ENCODE measurements at regions not wholly inside any gene's neighbourhood (a gene's known extent, or its start where the extent isn't known, plus 50 kb on each side); places are given as distances from the start of the nearest gene placed in this dataset.

DNA sequence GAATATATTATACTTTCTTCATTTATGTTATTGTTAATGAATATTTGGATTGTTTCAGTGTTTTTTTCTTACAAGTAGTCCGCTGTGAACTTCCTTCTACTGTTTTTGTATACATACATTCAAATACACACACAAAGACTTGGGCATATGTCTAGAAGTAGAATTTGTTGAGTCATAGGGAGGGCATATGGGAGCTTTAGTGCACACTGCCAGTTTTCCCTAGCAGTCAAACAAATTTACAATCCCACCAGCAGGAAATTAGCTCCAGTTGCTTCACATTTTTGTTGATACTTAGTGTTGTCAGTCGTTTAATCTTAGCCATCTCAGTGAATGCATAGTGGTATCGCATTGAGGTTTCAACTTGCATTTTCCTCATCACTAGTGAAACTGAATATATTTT, 492.3 kb downstream of the DIPK2A start:
- no peak overlapping the region for H3K9ac ChIP-seq (ENCODE audit: control insufficient read depth, extremely low read depth, insufficient read depth, low read length)
- no peaks in the 10 kb centered on the region for H3K9me3 ChIP-seq (ENCODE audit: control insufficient read depth, low read depth, low read length)
- H3K4me2 ChIP-seq (ENCODE audit: control insufficient read depth, extremely low read depth, insufficient read depth, low read depth, low read length) = no peak overlapping the region
- H3K4me1 ChIP-seq (ENCODE audit: control insufficient read depth, extremely low read depth, insufficient read depth, low read length) = no peaks in the 10 kb centered on the region
- no peak for FAIRE-seq
- no peak for DNase-seq (ENCODE audit: low read depth, low spot score)
- H3K27me3 ChIP-seq (ENCODE audit: control insufficient read depth, extremely low read depth, insufficient read depth, low read length) = no peaks in the 10 kb centered on the region
- no peak overlapping the region for H3K4me3 ChIP-seq (ENCODE audit: control insufficient read depth in 2 of 3, extremely low read depth in 1 of 3, insufficient read depth in 2 of 3, low read depth in 1 of 3, low read length in 3 of 3)
- H4K20me1 ChIP-seq (ENCODE audit: control insufficient read depth, extremely low read depth, insufficient read depth, low read length) = no peaks in the 10 kb centered on the region
- no peaks in the 10 kb centered on the region for H3K79me2 ChIP-seq (ENCODE audit: control insufficient read depth, insufficient read depth, low read length)
- no peak overlapping the region for H3K27ac ChIP-seq (ENCODE audit: control insufficient read depth, insufficient read depth, low read length)
- no peaks in the 10 kb centered on the region for H3K9me1 ChIP-seq (ENCODE audit: control insufficient read depth, extremely low read depth, insufficient read depth, low read length)
- no peak overlapping the region for H2AFZ ChIP-seq (ENCODE audit: control insufficient read depth, low read length)
- no peaks in the 10 kb centered on the region for H3K36me3 ChIP-seq (ENCODE audit: control insufficient read depth in 2 of 2, extremely low read depth in 1 of 2, insufficient read depth in 2 of 2, low read length in 2 of 2)
- dilution Hi-C loops (cut with MboI; ENCODE audit: extremely low pct_ligation_motif_present, low sequenced_read_pairs) = no loop called here
- TF ChIP-seq, protein P1, sequence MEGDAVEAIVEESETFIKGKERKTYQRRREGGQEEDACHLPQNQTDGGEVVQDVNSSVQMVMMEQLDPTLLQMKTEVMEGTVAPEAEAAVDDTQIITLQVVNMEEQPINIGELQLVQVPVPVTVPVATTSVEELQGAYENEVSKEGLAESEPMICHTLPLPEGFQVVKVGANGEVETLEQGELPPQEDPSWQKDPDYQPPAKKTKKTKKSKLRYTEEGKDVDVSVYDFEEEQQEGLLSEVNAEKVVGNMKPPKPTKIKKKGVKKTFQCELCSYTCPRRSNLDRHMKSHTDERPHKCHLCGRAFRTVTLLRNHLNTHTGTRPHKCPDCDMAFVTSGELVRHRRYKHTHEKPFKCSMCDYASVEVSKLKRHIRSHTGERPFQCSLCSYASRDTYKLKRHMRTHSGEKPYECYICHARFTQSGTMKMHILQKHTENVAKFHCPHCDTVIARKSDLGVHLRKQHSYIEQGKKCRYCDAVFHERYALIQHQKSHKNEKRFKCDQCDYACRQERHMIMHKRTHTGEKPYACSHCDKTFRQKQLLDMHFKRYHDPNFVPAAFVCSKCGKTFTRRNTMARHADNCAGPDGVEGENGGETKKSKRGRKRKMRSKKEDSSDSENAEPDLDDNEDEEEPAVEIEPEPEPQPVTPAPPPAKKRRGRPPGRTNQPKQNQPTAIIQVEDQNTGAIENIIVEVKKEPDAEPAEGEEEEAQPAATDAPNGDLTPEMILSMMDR (optimal IDR thresholded peaks at IDR 0.05 in 1 of 3, IDR thresholded peaks at IDR 0.05 in 1 of 3, conservative IDR thresholded peaks at IDR 0.05 in 1 of 3; ENCODE audit: extremely low read depth in 1 of 3, insufficient read depth in 2 of 3, low read length in 3 of 3) = no peak
- no peak for TF ChIP-seq EZH2 (IDR thresholded peaks at IDR 0.05; ENCODE audit: low read length)

- no peak overlapping the region for H2AFZ ChIP-seq (ENCODE audit: control insufficient read depth, low read length)
- dilution Hi-C loops (cut with MboI; ENCODE audit: extremely low pct_ligation_motif_present, low sequenced_read_pairs) = no loop called here
- no peaks in the 10 kb centered on the region for H4K20me1 ChIP-seq (ENCODE audit: control insufficient read depth, extremely low read depth, insufficient read depth, low read length)
- no peaks in the 10 kb centered on the region for H3K79me2 ChIP-seq (ENCODE audit: control insufficient read depth, insufficient read depth, low read length)
- no peak for TF ChIP-seq EZH2 (IDR thresholded peaks at IDR 0.05; ENCODE audit: low read length)
- TF ChIP-seq, protein P1 (optimal IDR thresholded peaks at IDR 0.05 in 1 of 3, IDR thresholded peaks at IDR 0.05 in 1 of 3, conservative IDR thresholded peaks at IDR 0.05 in 1 of 3; ENCODE audit: extremely low read depth in 1 of 3, insufficient read depth in 2 of 3, low read length in 3 of 3) = no peak
- FAIRE-seq = no peak
- H3K27me3 ChIP-seq (ENCODE audit: control insufficient read depth, extremely low read depth, insufficient read depth, low read length) = no peaks in the 10 kb centered on the region
- H3K27ac ChIP-seq (ENCODE audit: control insufficient read depth, insufficient read depth, low read length) = no peak overlapping the region
- H3K9ac ChIP-seq (ENCODE audit: control insufficient read depth, extremely low read depth, insufficient read depth, low read length) = no peak overlapping the region
- H3K9me1 ChIP-seq (ENCODE audit: control insufficient read depth, extremely low read depth, insufficient read depth, low read length) = no peaks in the 10 kb centered on the region
- no peak for DNase-seq (ENCODE audit: low read depth, low spot score)
- H3K36me3 ChIP-seq (ENCODE audit: control insufficient read depth in 2 of 2, extremely low read depth in 1 of 2, insufficient read depth in 2 of 2, low read length in 2 of 2) = no peaks in the 10 kb centered on the region
- H3K4me3 ChIP-seq (ENCODE audit: control insufficient read depth in 2 of 3, extremely low read depth in 1 of 3, insufficient read depth in 2 of 3, low read depth in 1 of 3, low read length in 3 of 3) = no peak overlapping the region
- no peaks in the 10 kb centered on the region for H3K9me3 ChIP-seq (ENCODE audit: control insufficient read depth, low read depth, low read length)
- H3K4me2 ChIP-seq (ENCODE audit: control insufficient read depth, extremely low read depth, insufficient read depth, low read depth, low read length) = no peak overlapping the region
- H3K4me1 ChIP-seq (ENCODE audit: control insufficient read depth, extremely low read depth, insufficient read depth, low read length) = no peaks in the 10 kb centered on the region
These were observed 494.5 kb downstream of the DIPK2A start for GRCh38 chr3:144466114-144466513.
